Heart left ventricle (tissue), 16 donors: ENCODE measurements at regions not wholly inside any gene's neighbourhood (a gene's known extent, or its start where the extent isn't known, plus 50 kb on each side); places are given as distances from the start of the nearest gene placed in this dataset.

Experiments used
- ATAC-seq, 4 donors: fragments of 200-7000 bp; cut with Tn5 transposase; one replicate each; pipeline ENCODE4 v1.9.1; 2020 to 2022; ENCODE audit warnings: moderate library complexity in 4 of 4, mild to moderate bottlenecking in 3 of 4, moderate number of reproducible peaks in 1 of 4
- DNase-seq, 5 donors: peaks; one replicate each; pipeline ENCODE4 v3.0.0-alpha.2; 2020
- H3K27ac ChIP-seq, 12 donors: fragments of 200-600 bp; sonication (generic) in 4 of 12; one replicate each; pipeline versions ENCODE4 v1.5.0 to v1.8.0; 2016 to 2022; ENCODE audit warnings: mild to moderate bottlenecking in 2 of 12
- H3K27me3 ChIP-seq, 9 donors: fragments of 200-600 bp; sonication (generic) in 2 of 9; one replicate each; pipeline versions ENCODE4 v1.5.1 to v1.8.0; 2016 to 2022; ENCODE audit warnings: mild to moderate bottlenecking in 3 of 9
- H3K36me3 ChIP-seq, 9 donors: fragments of 200-600 bp; sonication (generic) in 2 of 9; one replicate each; pipeline versions ENCODE4 v1.5.0 to v1.8.0; 2018 to 2022; ENCODE audit warnings: mild to moderate bottlenecking in 2 of 9
- H3K4me1 ChIP-seq, 12 donors: fragments of 200-600 bp; sonication (generic) in 4 of 12; one replicate each; pipeline versions ENCODE4 v1.5.0 to v1.8.0; 2016 to 2022; ENCODE audit warnings: mild to moderate bottlenecking in 3 of 12
- H3K4me3 ChIP-seq, 12 donors: fragments of 200-600 bp; sonication (generic) in 4 of 12; one replicate each; pipeline versions ENCODE4 v1.5.0 to v1.8.0; 2017 to 2022; ENCODE audit warnings: mild to moderate bottlenecking in 9 of 12, moderate library complexity in 4 of 12
- H3K9me3 ChIP-seq, 12 donors: fragments of 200-600 bp; sonication (generic) in 4 of 12; one replicate each; pipeline versions ENCODE4 v1.5.0 to v1.8.0; 2016 to 2022; ENCODE audit warnings: mild to moderate bottlenecking in 1 of 12
- POLR2A ChIP-seq, 2 donors: fragments of 450-650 bp; IDR thresholded peaks; one replicate each; pipeline ENCODE4 v1.6.1; 2017; ENCODE audit warnings: antibody characterized with exemption in 2 of 2, mild to moderate bottlenecking in 2 of 2, moderate library complexity in 2 of 2
- WGBS, 4 donors: extraction: QIAGEN DNeasy Blood & Tissue Kit in 2 of 4; methylation state at CpG; one replicate each; pipeline versions ENCODE4 v1.1.5 to v1.1.7; 2013 to 2018; 5-methylcytosine and 5-hydroxymethylcytosine counted together
- intact Hi-C, 10 donors: fragments of 100-400 bp; cut with DNase I; formaldehyde crosslinking; loops; one replicate each; pipeline versions ENCODE4 v1.11.1 to v1.14.2; 2022
- TF ChIP-seq, protein P1 (sequence below), 12 donors: fragments of 200-600 bp; sonication (generic) in 4 of 12; IDR thresholded peaks; one replicate each; pipeline versions ENCODE4 v1.5.0 to v1.8.0; 2018 to 2022; ENCODE audit warnings: antibody characterized with exemption in 12 of 12, mild to moderate bottlenecking in 5 of 12
- donor health status: ischemic (EF 13 %, LVEDD 7.1; RV severe dilation, severe dysfunction).
- donor health status: healthy with polysubstance abuse.
- donor health status: DM: no; HTN: yes; CAD: no.
- donor health status: DM: no; HTN: no; CAD: no.
- donor health status: ischemic (EF 25% LVEDD 6.9; RV normal size, moderate dysfunction).
- donor health status: ischemic (EF 25% LVEDD 5.7; RV mildly dilated, moderate dysfunction).
- donor health status: healthy.
- donor health status: DM: yes; HTN: yes; CAD: no.
- donor health status: ischemic (EF 35%, LVEDD 5.7; RV mildly dilated, moderate dysfunction).
- donor health status: nonischemic (EF 11% LVEDD 7.7; RV severe dilation, severe dysfunction).
- donor health status: DM: yes; HTN: yes; CAD: no.
- donor health status: PGD.
- donor health status: ischemic (EF 29% LVEDD 5.4; RV normal size, mild dysfunction).
- donor health status: nonischemic (EF 23%, LVEDD 6.1; RV moderate dilation, normal function).

DNA sequence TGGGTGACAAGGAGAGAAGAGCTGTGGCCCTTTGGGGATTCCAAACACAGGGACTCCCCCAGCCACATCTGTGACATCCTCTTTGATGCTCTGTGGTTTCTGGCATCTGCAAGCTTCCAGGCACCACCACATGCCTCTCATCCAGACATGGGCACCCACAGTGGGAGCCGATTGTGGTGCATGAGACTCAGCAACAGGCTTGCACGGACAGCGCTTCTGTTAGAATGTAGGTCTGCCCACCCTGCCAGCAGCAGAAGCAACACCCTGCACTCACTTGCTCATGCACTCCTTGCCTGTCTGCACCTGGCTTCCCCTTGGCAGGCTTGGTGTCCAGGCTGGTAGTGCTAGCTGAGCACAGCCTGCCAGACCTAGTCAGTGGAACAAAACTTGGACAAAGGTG lies 735.0 kb upstream of the ZWINT start:
- ATAC-seq (no peak), DNase-seq (no peak)
- no peaks in the 10 kb centered on the region for H3K36me3 ChIP-seq
- no peak overlapping the region for H3K27ac ChIP-seq
- TF ChIP-seq, protein P1, sequence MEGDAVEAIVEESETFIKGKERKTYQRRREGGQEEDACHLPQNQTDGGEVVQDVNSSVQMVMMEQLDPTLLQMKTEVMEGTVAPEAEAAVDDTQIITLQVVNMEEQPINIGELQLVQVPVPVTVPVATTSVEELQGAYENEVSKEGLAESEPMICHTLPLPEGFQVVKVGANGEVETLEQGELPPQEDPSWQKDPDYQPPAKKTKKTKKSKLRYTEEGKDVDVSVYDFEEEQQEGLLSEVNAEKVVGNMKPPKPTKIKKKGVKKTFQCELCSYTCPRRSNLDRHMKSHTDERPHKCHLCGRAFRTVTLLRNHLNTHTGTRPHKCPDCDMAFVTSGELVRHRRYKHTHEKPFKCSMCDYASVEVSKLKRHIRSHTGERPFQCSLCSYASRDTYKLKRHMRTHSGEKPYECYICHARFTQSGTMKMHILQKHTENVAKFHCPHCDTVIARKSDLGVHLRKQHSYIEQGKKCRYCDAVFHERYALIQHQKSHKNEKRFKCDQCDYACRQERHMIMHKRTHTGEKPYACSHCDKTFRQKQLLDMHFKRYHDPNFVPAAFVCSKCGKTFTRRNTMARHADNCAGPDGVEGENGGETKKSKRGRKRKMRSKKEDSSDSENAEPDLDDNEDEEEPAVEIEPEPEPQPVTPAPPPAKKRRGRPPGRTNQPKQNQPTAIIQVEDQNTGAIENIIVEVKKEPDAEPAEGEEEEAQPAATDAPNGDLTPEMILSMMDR (IDR thresholded peaks at IDR 0.05): no peak
- no peak for TF ChIP-seq POLR2A (IDR thresholded peaks at IDR 0.05)
- 95 to 100% (median 97%) methylated on average over 3 of the region's 3 CpGs for WGBS, 4 donors
- no peaks in the 10 kb centered on the region for H3K4me1 ChIP-seq
- no peaks in the 10 kb centered on the region for H3K27me3 ChIP-seq
- intact Hi-C loops: no loop called here
- no peaks in the 10 kb centered on the region for H3K9me3 ChIP-seq
- no peak overlapping the region for H3K4me3 ChIP-seq

DNA sequence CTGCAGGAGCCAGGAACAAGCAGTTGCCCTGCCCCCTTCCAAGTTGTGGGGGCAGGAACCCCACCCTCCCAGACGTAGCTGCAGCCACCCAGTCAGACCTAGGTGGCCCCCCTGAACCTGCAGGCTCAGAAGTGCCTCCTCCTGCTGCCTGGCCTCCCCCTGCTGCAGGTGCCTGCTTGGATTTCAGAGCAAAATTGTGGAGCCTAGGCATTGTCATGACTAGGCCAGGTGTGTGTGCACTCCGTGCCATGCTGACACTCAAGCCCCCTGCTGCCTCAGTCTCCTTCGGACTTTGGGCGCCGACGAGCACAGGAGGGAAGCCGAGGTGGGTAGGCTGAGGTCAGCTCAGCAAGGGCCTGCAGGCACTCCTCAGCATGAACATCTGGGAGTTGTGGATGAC lies 733.9 kb upstream of the ZWINT start:
- DNase-seq: no peak
- intact Hi-C loops: no loop called here
- Histone ChIP-seq H3K27me3 (no peaks in the 10 kb centered on the region), H3K4me3 (no peak overlapping the region), H3K27ac (no peak overlapping the region), H3K9me3 (no peaks in the 10 kb centered on the region), H3K36me3 (no peaks in the 10 kb centered on the region), H3K4me1 (no peaks in the 10 kb centered on the region)
- TF ChIP-seq POLR2A (IDR thresholded peaks at IDR 0.05): no peak
- TF ChIP-seq, protein P1 (IDR thresholded peaks at IDR 0.05): no peak
- 79 to 96% (median 87%) methylated on average over 4 to 7 of the region's 7 CpGs for WGBS, 4 donors
- no peak for ATAC-seq

DNA sequence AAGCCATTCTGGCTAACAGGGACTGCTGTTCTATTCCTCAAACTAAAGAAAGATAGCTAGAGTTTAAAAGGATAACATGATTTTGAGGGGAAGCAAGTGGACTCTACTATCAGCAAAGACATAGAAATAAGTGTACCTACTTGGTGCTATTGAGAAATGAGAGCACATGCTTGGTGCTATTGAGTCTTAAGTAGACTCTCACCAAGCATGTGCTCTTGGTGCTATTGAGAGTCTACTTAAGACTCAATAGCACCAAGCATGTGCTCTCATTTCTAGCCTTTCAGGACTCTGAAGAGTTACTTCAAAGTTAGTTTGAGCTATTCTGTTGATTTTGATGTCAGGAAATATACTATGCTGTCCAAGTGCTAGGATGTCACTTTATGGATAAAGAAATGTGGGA lies 733.0 kb upstream of the ZWINT start:
- TF ChIP-seq POLR2A (IDR thresholded peaks at IDR 0.05): no peak
- TF ChIP-seq, protein P1 (IDR thresholded peaks at IDR 0.05): no peak
- intact Hi-C loops: no loop called here
- Histone ChIP-seq H3K27me3 (no peaks in the 10 kb centered on the region), H3K4me1 (no peaks in the 10 kb centered on the region), H3K36me3 (no peaks in the 10 kb centered on the region), H3K27ac (no peak overlapping the region), H3K4me3 (no peak overlapping the region), H3K9me3 (no peaks in the 10 kb centered on the region)
- DNase-seq (no peak), ATAC-seq (no peak)

DNA sequence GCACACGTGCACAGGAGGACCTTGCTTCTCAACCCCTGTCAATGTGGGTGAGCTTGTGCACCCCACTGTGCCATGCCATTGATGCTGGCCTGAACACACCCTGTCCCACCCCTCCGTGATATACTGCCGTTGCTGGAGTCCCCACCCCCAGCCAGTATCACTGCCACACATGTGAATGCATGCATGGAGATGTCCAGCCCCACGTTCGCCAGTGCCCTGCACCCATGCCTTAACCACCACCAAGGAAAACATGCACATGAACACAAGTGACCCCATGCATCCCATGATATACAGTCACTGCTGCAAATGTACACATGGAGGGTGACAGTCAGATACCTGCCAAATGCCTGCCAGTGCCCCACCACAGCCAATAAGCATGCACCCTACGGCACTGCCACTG lies 692.5 kb upstream of the ZWINT start:
- WGBS, 4 donors: 87 to 90% (median 88%) methylated on average over 5 to 6 of the region's 6 CpGs

More for the DNA sequence above, 692.5 kb upstream of the ZWINT start:
- intact Hi-C loops: loop anchor here in 1 of 10 donors (10.0 kb wide), 1 partner anchor 799 kb away; no protein-coding TSS in a partner anchor
- Histone ChIP-seq H3K36me3 (no peaks in the 10 kb centered on the region), H3K27ac (no peak overlapping the region), H3K9me3 (peaks cover 0 to 29% (median 0%) of the 10 kb centered on the region in 12 donors), H3K4me3 (no peak overlapping the region), H3K27me3 (no peaks in the 10 kb centered on the region), H3K4me1 (no peaks in the 10 kb centered on the region)
- ATAC-seq: no peak
- DNase-seq: no peak
- TF ChIP-seq, protein P1 (IDR thresholded peaks at IDR 0.05): no peak
- TF ChIP-seq POLR2A (IDR thresholded peaks at IDR 0.05): no peak
